T follicular helper cell (primary cell): ENCODE measurements at regions not wholly inside any gene's neighbourhood (a gene's known extent, or its start where the extent isn't known, plus 50 kb on each side); places are given as distances from the start of the nearest gene placed in this dataset.
A peak's percentile ranks its signal among the peaks of the same experiment; 100 is the strongest.

ENCODE experiments used
- DNase-seq: peaks from one replicate; pipeline ENCODE4 v3.0.0-alpha.2; 2020; ENCODE audit warnings: low read depth

- DNase-seq: no peak
These were observed 79.5 kb upstream of the SLC27A6 start for GRCh38 chr5:128885649-128886255.

GRCh38 chr5:128895122-128895521 lies 70.2 kb upstream of the SLC27A6 start:
- DNase-seq: no peak

- no peak for DNase-seq
These were observed 68.6 kb upstream of the SLC27A6 start for GRCh38 chr5:128896675-128897074.

GRCh38 chr5:128903550-128903949 lies 61.7 kb upstream of the SLC27A6 start:
- DNase-seq: no peak

- no peak for DNase-seq
These were observed 60.3 kb upstream of the SLC27A6 start for GRCh38 chr5:128904805-128905567.

GRCh38 chr5:128905568-128906110 lies 59.6 kb upstream of the SLC27A6 start:
- peak; percentile 21 for DNase-seq

- no peak for DNase-seq
These were observed 51.7 kb upstream of the SLC27A6 start for GRCh38 chr5:128913551-128913950.
